ENCODE measurements at regions not wholly inside any gene's neighbourhood (a gene's known extent, or its start where the extent isn't known, plus 50 kb on each side); places are given as distances from the start of the nearest gene placed in this dataset.

DNA sequence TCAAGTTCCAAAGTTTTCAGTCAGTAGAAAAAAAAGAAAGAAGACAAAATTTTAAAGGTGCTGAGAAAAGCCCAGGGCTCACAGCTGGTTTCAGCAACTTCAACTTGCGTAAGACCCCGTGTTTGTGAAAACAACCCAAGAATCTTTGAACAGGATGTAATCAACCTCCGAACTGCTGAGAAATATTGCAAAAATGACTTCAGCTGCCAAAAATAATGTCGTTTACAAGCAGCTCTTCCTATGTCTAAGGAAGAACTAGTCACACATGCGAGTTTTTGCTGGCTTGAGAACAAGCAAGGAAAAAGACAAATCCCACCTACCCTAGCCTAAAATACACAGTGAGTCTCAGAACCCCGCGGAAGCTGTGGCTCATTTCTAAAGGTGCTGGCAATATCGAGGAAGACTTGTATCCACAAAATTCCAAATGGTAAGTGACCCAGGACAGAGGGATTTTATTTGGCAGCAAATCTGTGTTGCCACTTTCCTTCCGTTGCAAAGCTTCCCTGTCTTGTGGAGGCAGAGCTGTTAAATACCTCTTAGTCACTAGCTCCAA lies 59.8 kb upstream of the SLC8A1 start:
- TF ChIP-seq, protein P1, sequence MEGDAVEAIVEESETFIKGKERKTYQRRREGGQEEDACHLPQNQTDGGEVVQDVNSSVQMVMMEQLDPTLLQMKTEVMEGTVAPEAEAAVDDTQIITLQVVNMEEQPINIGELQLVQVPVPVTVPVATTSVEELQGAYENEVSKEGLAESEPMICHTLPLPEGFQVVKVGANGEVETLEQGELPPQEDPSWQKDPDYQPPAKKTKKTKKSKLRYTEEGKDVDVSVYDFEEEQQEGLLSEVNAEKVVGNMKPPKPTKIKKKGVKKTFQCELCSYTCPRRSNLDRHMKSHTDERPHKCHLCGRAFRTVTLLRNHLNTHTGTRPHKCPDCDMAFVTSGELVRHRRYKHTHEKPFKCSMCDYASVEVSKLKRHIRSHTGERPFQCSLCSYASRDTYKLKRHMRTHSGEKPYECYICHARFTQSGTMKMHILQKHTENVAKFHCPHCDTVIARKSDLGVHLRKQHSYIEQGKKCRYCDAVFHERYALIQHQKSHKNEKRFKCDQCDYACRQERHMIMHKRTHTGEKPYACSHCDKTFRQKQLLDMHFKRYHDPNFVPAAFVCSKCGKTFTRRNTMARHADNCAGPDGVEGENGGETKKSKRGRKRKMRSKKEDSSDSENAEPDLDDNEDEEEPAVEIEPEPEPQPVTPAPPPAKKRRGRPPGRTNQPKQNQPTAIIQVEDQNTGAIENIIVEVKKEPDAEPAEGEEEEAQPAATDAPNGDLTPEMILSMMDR (IDR thresholded peaks at IDR 0.05): no peak
- no peak for TF ChIP-seq POLR2A (IDR thresholded peaks at IDR 0.05)
